ENCODE measurements at regions not wholly inside any gene's neighbourhood (a gene's known extent, or its start where the extent isn't known, plus 50 kb on each side); places are given as distances from the start of the nearest gene placed in this dataset.

- Histone ChIP-seq H3K9me3 (ENCODE audit: control insufficient read depth in 2 of 2, low read length in 2 of 2) (no peaks in the 10 kb centered on the region), H3K4me3 (ENCODE audit: low read length in 2 of 2) (no peak overlapping the region), H3K27ac (ENCODE audit: low read depth in 2 of 2, low read length in 2 of 2) (no peak overlapping the region), H3K36me3 (ENCODE audit: control insufficient read depth in 2 of 2, insufficient read depth in 2 of 2, low read length in 2 of 2) (no peaks in the 10 kb centered on the region), H3K9ac (ENCODE audit: low read depth in 1 of 2, low read length in 2 of 2) (no peak overlapping the region), H3K27me3 (ENCODE audit: control insufficient read depth in 2 of 2, insufficient read depth in 2 of 2, low read length in 2 of 2) (no peaks in the 10 kb centered on the region), H3K4me1 (ENCODE audit: control insufficient read depth in 2 of 2, insufficient read depth in 2 of 2, low read length in 2 of 2) (no peaks in the 10 kb centered on the region)
Measured at GRCh38 chr11:80638296-80638695, 1197.5 kb upstream of the TENM4 start.

DNA sequence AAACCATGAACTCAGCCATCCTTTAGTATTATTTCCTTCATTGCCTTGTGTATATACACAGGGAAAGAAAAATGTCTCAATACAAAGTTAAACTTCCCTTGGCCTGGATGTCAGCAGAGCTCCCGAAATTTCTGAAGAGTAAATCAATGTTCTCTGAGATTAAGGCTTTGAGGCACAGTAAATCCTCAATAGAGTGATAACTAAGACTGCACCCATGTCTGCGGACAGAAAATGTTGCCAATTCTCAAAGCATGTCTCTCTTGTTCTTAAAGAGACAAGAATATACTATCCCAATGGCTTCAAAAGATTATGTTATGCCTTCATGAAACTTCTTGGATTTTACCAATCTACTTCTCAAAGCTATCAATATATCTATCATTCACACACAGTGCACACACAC lies 1196.7 kb upstream of the TENM4 start:
- Histone ChIP-seq H3K27ac (ENCODE audit: low read depth in 2 of 2, low read length in 2 of 2) (no peak overlapping the region), H3K27me3 (ENCODE audit: control insufficient read depth in 2 of 2, insufficient read depth in 2 of 2, low read length in 2 of 2) (no peaks in the 10 kb centered on the region)

DNA sequence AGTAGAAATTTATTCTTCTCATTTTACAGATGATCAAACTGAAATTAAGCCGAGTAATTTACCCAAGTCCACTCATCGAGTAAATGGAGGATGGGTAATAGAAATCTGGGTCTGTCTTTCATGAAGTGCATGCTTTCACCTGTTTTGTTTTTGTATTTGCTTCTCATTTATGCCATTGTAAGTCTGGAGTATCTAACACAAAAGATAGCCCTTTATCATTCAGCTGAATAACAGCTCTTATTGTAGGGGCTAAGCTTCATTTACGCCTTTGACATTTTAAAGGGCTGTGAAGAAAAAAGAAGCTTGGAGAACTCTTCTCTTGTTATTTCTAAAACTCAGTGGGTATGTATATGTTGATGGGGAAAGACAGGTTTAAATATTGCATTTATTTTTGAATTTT lies 1196.2 kb upstream of the TENM4 start:
- no peak overlapping the region for H3K9ac ChIP-seq (ENCODE audit: low read depth in 1 of 2, low read length in 2 of 2)
- no peaks in the 10 kb centered on the region for H3K9me3 ChIP-seq (ENCODE audit: control insufficient read depth in 2 of 2, low read length in 2 of 2)
- no peaks in the 10 kb centered on the region for H3K4me1 ChIP-seq (ENCODE audit: control insufficient read depth in 2 of 2, insufficient read depth in 2 of 2, low read length in 2 of 2)
- H3K27me3 ChIP-seq (ENCODE audit: control insufficient read depth in 2 of 2, insufficient read depth in 2 of 2, low read length in 2 of 2), result no peaks in the 10 kb centered on the region
- no peaks in the 10 kb centered on the region for H3K36me3 ChIP-seq (ENCODE audit: control insufficient read depth in 2 of 2, insufficient read depth in 2 of 2, low read length in 2 of 2)
- H3K4me3 ChIP-seq (ENCODE audit: low read length in 2 of 2), result no peak overlapping the region
- no peak overlapping the region for H3K27ac ChIP-seq (ENCODE audit: low read depth in 2 of 2, low read length in 2 of 2)

More for the DNA sequence above, 1196.7 kb upstream of the TENM4 start:
- no peaks in the 10 kb centered on the region for H3K36me3 ChIP-seq (ENCODE audit: control insufficient read depth in 2 of 2, insufficient read depth in 2 of 2, low read length in 2 of 2)
- no peak overlapping the region for H3K4me3 ChIP-seq (ENCODE audit: low read length in 2 of 2)
- H3K4me1 ChIP-seq (ENCODE audit: control insufficient read depth in 2 of 2, insufficient read depth in 2 of 2, low read length in 2 of 2), result no peaks in the 10 kb centered on the region
- H3K9ac ChIP-seq (ENCODE audit: low read depth in 1 of 2, low read length in 2 of 2), result no peak overlapping the region
- H3K9me3 ChIP-seq (ENCODE audit: control insufficient read depth in 2 of 2, low read length in 2 of 2), result no peaks in the 10 kb centered on the region

DNA sequence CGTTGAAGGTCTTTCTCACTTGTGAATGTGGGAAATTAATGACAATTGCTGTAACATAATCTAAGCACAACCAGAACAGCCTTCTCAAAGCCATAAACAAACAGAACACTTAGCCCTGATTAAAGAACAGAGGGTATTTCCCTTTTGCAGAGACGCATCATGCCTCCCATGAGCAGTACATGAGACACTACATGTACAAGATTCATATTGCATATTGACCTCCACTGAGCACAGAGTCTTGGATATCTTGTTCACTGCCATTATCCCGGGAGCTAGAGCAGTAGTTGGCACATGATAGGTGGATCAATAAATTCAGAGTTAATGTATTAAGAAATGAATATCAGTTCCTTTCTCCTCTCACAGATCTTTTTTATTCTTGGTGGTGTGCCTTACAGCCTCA lies 1194.3 kb upstream of the TENM4 start:
- Histone ChIP-seq H3K4me1 (ENCODE audit: control insufficient read depth in 2 of 2, insufficient read depth in 2 of 2, low read length in 2 of 2) (no peaks in the 10 kb centered on the region), H3K36me3 (ENCODE audit: control insufficient read depth in 2 of 2, insufficient read depth in 2 of 2, low read length in 2 of 2) (no peaks in the 10 kb centered on the region), H3K9me3 (ENCODE audit: control insufficient read depth in 2 of 2, low read length in 2 of 2) (no peaks in the 10 kb centered on the region), H3K4me3 (ENCODE audit: low read length in 2 of 2) (no peak overlapping the region), H3K9ac (ENCODE audit: low read depth in 1 of 2, low read length in 2 of 2) (no peak overlapping the region), H3K27ac (ENCODE audit: low read depth in 2 of 2, low read length in 2 of 2) (no peak overlapping the region), H3K27me3 (ENCODE audit: control insufficient read depth in 2 of 2, insufficient read depth in 2 of 2, low read length in 2 of 2) (no peaks in the 10 kb centered on the region)

- Histone ChIP-seq H3K4me1 (ENCODE audit: control insufficient read depth in 2 of 2, insufficient read depth in 2 of 2, low read length in 2 of 2) (no peaks in the 10 kb centered on the region), H3K27me3 (ENCODE audit: control insufficient read depth in 2 of 2, insufficient read depth in 2 of 2, low read length in 2 of 2) (no peaks in the 10 kb centered on the region), H3K4me3 (ENCODE audit: low read length in 2 of 2) (no peak overlapping the region), H3K9ac (ENCODE audit: low read depth in 1 of 2, low read length in 2 of 2) (no peak overlapping the region), H3K27ac (ENCODE audit: low read depth in 2 of 2, low read length in 2 of 2) (no peak overlapping the region), H3K36me3 (ENCODE audit: control insufficient read depth in 2 of 2, insufficient read depth in 2 of 2, low read length in 2 of 2) (no peaks in the 10 kb centered on the region), H3K9me3 (ENCODE audit: control insufficient read depth in 2 of 2, low read length in 2 of 2) (no peaks in the 10 kb centered on the region)
Measured at GRCh38 chr11:80632691-80633090, 1191.9 kb upstream of the TENM4 start.

DNA sequence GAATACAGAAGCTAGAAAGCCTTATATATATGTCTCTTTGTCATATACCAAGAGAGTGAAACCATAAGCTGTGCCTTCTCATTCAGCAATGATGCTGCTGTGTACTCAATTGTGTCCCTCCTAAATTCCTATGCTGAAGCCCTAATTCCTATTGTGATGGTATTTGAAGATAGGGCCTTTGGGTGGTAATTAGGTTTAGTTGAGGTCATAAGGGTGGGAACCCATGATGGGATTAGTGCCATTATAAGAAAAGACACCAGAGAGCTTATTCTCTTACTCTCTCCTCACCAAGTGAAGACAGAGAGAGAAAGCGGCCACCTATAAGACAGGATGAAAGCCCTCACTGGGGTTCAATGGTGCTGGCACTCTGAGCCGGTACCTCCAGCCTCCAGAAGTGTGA lies 1191.3 kb upstream of the TENM4 start:
- no peak overlapping the region for H3K9ac ChIP-seq (ENCODE audit: low read depth in 1 of 2, low read length in 2 of 2)
- H3K27me3 ChIP-seq (ENCODE audit: control insufficient read depth in 2 of 2, insufficient read depth in 2 of 2, low read length in 2 of 2), result no peaks in the 10 kb centered on the region
- H3K4me3 ChIP-seq (ENCODE audit: low read length in 2 of 2), result no peak overlapping the region
- no peaks in the 10 kb centered on the region for H3K36me3 ChIP-seq (ENCODE audit: control insufficient read depth in 2 of 2, insufficient read depth in 2 of 2, low read length in 2 of 2)
- H3K9me3 ChIP-seq (ENCODE audit: control insufficient read depth in 2 of 2, low read length in 2 of 2), result no peaks in the 10 kb centered on the region
- no peak overlapping the region for H3K27ac ChIP-seq (ENCODE audit: low read depth in 2 of 2, low read length in 2 of 2)
- no peaks in the 10 kb centered on the region for H3K4me1 ChIP-seq (ENCODE audit: control insufficient read depth in 2 of 2, insufficient read depth in 2 of 2, low read length in 2 of 2)

DNA sequence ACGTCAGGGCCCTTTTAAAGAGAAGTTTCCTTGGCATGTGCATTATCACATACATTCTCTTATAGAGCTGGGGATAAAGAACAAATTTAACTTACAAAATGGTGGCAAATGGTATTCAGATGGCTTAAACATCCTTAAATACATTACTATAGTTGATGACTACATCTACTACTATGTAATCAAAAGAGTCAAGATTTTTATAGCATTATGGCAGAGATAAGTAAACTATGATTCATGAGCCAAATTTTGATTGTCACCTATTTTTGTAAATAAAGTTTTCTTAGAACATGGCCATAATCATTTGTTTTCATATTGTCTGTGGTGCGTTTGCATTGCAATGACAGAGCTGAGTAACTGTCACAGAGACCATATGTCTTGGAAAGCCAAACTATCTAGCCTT lies 1188.6 kb upstream of the TENM4 start:
- H3K27me3 ChIP-seq (ENCODE audit: control insufficient read depth in 2 of 2, insufficient read depth in 2 of 2, low read length in 2 of 2), result no peaks in the 10 kb centered on the region
- H3K9me3 ChIP-seq (ENCODE audit: control insufficient read depth in 2 of 2, low read length in 2 of 2), result no peaks in the 10 kb centered on the region
- H3K4me1 ChIP-seq (ENCODE audit: control insufficient read depth in 2 of 2, insufficient read depth in 2 of 2, low read length in 2 of 2), result no peaks in the 10 kb centered on the region
- H3K9ac ChIP-seq (ENCODE audit: low read depth in 1 of 2, low read length in 2 of 2), result no peak overlapping the region
- no peaks in the 10 kb centered on the region for H3K36me3 ChIP-seq (ENCODE audit: control insufficient read depth in 2 of 2, insufficient read depth in 2 of 2, low read length in 2 of 2)
- H3K4me3 ChIP-seq (ENCODE audit: low read length in 2 of 2), result no peak overlapping the region
- H3K27ac ChIP-seq (ENCODE audit: low read depth in 2 of 2, low read length in 2 of 2), result no peak overlapping the region

DNA sequence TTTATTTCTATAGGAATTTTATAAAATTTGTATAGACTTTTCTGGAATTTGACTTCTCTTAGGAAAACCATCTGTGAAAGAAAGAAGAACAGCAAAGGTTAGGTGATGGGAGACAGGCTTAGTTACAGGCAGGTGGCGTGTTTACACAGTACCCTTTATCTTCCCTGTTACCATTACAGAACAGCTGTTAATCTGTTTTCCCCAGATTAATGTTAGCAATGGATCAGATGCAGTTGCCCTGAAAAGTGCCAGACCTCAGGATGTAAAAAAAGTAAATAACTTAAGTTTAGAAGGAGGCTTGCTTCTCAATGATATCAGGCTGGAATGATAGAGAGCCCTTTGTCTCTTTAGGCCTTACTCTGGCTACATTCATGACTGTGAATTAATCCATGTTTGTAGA lies 1186.5 kb upstream of the TENM4 start:
- Histone ChIP-seq H3K27ac (ENCODE audit: low read depth in 2 of 2, low read length in 2 of 2) (no peak overlapping the region), H3K27me3 (ENCODE audit: control insufficient read depth in 2 of 2, insufficient read depth in 2 of 2, low read length in 2 of 2) (no peaks in the 10 kb centered on the region), H3K9ac (ENCODE audit: low read depth in 1 of 2, low read length in 2 of 2) (no peak overlapping the region), H3K36me3 (ENCODE audit: control insufficient read depth in 2 of 2, insufficient read depth in 2 of 2, low read length in 2 of 2) (no peaks in the 10 kb centered on the region), H3K4me3 (ENCODE audit: low read length in 2 of 2) (no peak overlapping the region), H3K4me1 (ENCODE audit: control insufficient read depth in 2 of 2, insufficient read depth in 2 of 2, low read length in 2 of 2) (no peaks in the 10 kb centered on the region), H3K9me3 (ENCODE audit: control insufficient read depth in 2 of 2, low read length in 2 of 2) (no peaks in the 10 kb centered on the region)

DNA sequence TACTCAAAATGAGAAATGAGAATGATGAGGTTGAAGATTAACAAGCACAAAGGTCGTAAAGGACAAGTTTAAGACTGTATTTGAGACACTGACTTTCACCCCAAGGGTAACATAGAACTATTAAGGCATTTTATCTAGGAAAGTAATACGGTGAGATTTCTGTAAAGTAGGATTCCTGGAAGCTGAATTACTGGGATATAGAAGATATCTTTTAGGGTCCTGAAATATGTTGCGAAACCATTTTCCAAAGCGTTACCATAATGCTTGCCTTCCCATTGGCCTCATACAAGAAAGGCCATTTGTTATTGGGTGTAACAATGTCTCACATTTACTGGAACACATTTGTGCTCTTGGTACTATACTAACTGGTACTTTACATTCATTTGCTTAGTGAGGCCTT lies 1185.9 kb upstream of the TENM4 start:
- Histone ChIP-seq H3K9ac (ENCODE audit: low read depth in 1 of 2, low read length in 2 of 2) (no peak overlapping the region), H3K27ac (ENCODE audit: low read depth in 2 of 2, low read length in 2 of 2) (no peak overlapping the region), H3K27me3 (ENCODE audit: control insufficient read depth in 2 of 2, insufficient read depth in 2 of 2, low read length in 2 of 2) (no peaks in the 10 kb centered on the region), H3K9me3 (ENCODE audit: control insufficient read depth in 2 of 2, low read length in 2 of 2) (no peaks in the 10 kb centered on the region), H3K4me1 (ENCODE audit: control insufficient read depth in 2 of 2, insufficient read depth in 2 of 2, low read length in 2 of 2) (no peaks in the 10 kb centered on the region), H3K36me3 (ENCODE audit: control insufficient read depth in 2 of 2, insufficient read depth in 2 of 2, low read length in 2 of 2) (no peaks in the 10 kb centered on the region), H3K4me3 (ENCODE audit: low read length in 2 of 2) (no peak overlapping the region)

GRCh38 chr11:80625563-80625962 lies 1184.7 kb upstream of the TENM4 start:
- Histone ChIP-seq H3K27ac (ENCODE audit: low read depth in 2 of 2, low read length in 2 of 2) (no peak overlapping the region), H3K36me3 (ENCODE audit: control insufficient read depth in 2 of 2, insufficient read depth in 2 of 2, low read length in 2 of 2) (no peaks in the 10 kb centered on the region), H3K27me3 (ENCODE audit: control insufficient read depth in 2 of 2, insufficient read depth in 2 of 2, low read length in 2 of 2) (no peaks in the 10 kb centered on the region), H3K4me1 (ENCODE audit: control insufficient read depth in 2 of 2, insufficient read depth in 2 of 2, low read length in 2 of 2) (no peaks in the 10 kb centered on the region), H3K9me3 (ENCODE audit: control insufficient read depth in 2 of 2, low read length in 2 of 2) (no peaks in the 10 kb centered on the region), H3K4me3 (ENCODE audit: low read length in 2 of 2) (no peak overlapping the region), H3K9ac (ENCODE audit: low read depth in 1 of 2, low read length in 2 of 2) (no peak overlapping the region)

GRCh38 chr11:80621871-80622270 lies 1181.0 kb upstream of the TENM4 start:
- Histone ChIP-seq H3K9me3 (ENCODE audit: control insufficient read depth in 2 of 2, low read length in 2 of 2) (no peaks in the 10 kb centered on the region), H3K9ac (ENCODE audit: low read depth in 1 of 2, low read length in 2 of 2) (no peak overlapping the region), H3K4me1 (ENCODE audit: control insufficient read depth in 2 of 2, insufficient read depth in 2 of 2, low read length in 2 of 2) (no peaks in the 10 kb centered on the region), H3K27ac (ENCODE audit: low read depth in 2 of 2, low read length in 2 of 2) (no peak overlapping the region), H3K27me3 (ENCODE audit: control insufficient read depth in 2 of 2, insufficient read depth in 2 of 2, low read length in 2 of 2) (no peaks in the 10 kb centered on the region), H3K4me3 (ENCODE audit: low read length in 2 of 2) (no peak overlapping the region), H3K36me3 (ENCODE audit: control insufficient read depth in 2 of 2, insufficient read depth in 2 of 2, low read length in 2 of 2) (no peaks in the 10 kb centered on the region)

Data from mucosa of rectum (tissue), 2 donors.